HG02678 (cell line): ENCODE measurements at regions not wholly inside any gene's neighbourhood (a gene's known extent, or its start where the extent isn't known, plus 50 kb on each side); places are given as distances from the start of the nearest gene placed in this dataset.
A peak's percentile ranks its signal among the peaks of the same experiment; 100 is the strongest.
"Not testable (repeated sequence)": the region's sequence is repeated elsewhere in the genome, so short reads cannot be mapped to it uniquely, and the experiment has no call there.

Experiments used
- ATAC-seq: cut with Tn5 transposase; IDR thresholded peaks from one replicate; pipeline ENCODE4 v1.9.1; 2021; ENCODE audit warnings: mild to moderate bottlenecking, moderate library complexity; ENCODE audit not compliant: unreplicated experiment

GRCh38 chr2:138267161-138267901, 234.2 kb upstream of the SPOPL start:
- ATAC-seq: peak; percentile 84

GRCh38 chr2:138267902-138268254, 233.7 kb upstream of the SPOPL start:
- ATAC-seq: peak; percentile 37

GRCh38 chr2:138269765-138270164, 231.8 kb upstream of the SPOPL start:
- no peak for ATAC-seq

GRCh38 chr2:138271467-138271866, 230.1 kb upstream of the SPOPL start:
- no peak for ATAC-seq

- ATAC-seq: no peak
Measured at GRCh38 chr2:138272524-138273195, 228.9 kb upstream of the SPOPL start.

- ATAC-seq: not testable (repeated sequence)
Measured at GRCh38 chr2:138273280-138273679, 228.3 kb upstream of the SPOPL start.

- no peak for ATAC-seq
Measured at GRCh38 chr2:138274421-138275291, 226.9 kb upstream of the SPOPL start.

GRCh38 chr2:138275292-138275690, 226.3 kb upstream of the SPOPL start:
- ATAC-seq: no peak

- ATAC-seq: no peak
Measured at GRCh38 chr2:138275881-138276280, 225.7 kb upstream of the SPOPL start.

GRCh38 chr2:138276339-138276738, 225.2 kb upstream of the SPOPL start:
- no peak for ATAC-seq

GRCh38 chr2:138277062-138277461, 224.5 kb upstream of the SPOPL start:
- no peak for ATAC-seq

GRCh38 chr2:138279871-138280270, 221.7 kb upstream of the SPOPL start:
- no peak for ATAC-seq

- ATAC-seq: no peak
Measured at GRCh38 chr2:138280999-138281695, 220.4 kb upstream of the SPOPL start.

GRCh38 chr2:138282014-138282672, 219.4 kb upstream of the SPOPL start:
- ATAC-seq: no peak

- no peak for ATAC-seq
Measured at GRCh38 chr2:138291805-138292204, 209.8 kb upstream of the SPOPL start.

GRCh38 chr2:138293045-138293444, 208.5 kb upstream of the SPOPL start:
- ATAC-seq: no peak

GRCh38 chr2:138293549-138293948, 208.0 kb upstream of the SPOPL start:
- ATAC-seq: no peak

GRCh38 chr2:138294451-138294850, 207.1 kb upstream of the SPOPL start:
- no peak for ATAC-seq

GRCh38 chr2:138296365-138296764, 205.2 kb upstream of the SPOPL start:
- ATAC-seq: no peak

- ATAC-seq: peak; percentile 77
Measured at GRCh38 chr2:138298120-138298814, 203.3 kb upstream of the SPOPL start.
